OCI-LY7 (cell line): ENCODE measurements at regions not wholly inside any gene's neighbourhood (a gene's known extent, or its start where the extent isn't known, plus 50 kb on each side); places are given as distances from the start of the nearest gene placed in this dataset.

Experiments used
- BruUV-seq: library from RNA; stranded (reverse); fragments of 400-500 nt; replicated peaks from 2 replicates; lab custom pipeline; 2021; lab: Mats Ljungman, UMichigan
- CTCF ChIA-PET: fragments of 300-600 bp; sonication (Branson Sonifier 250); formaldehyde crosslinking; loops from one replicate; lab custom pipeline; 2022; ENCODE audit warnings: antibody characterized with exemption; ENCODE audit not compliant: unreplicated experiment; lab: Charles Lee
- POLR2A ChIA-PET: fragments of 300-600 bp; sonication (Branson Sonifier 250); formaldehyde crosslinking; loops from one replicate; lab custom pipeline; 2022; ENCODE audit warnings: antibody characterized with exemption; lab: Charles Lee
- DNase-seq: peaks from one replicate; pipeline ENCODE4 v3.0.0-alpha.2; 2015; ENCODE audit warnings: low spot score
- H2AFZ ChIP-seq: fragments of 200-600 bp; sonication (generic), shearing (Covaris generic); 2 replicates; pipeline ENCODE4 v1.6.1; 2014; ENCODE audit warnings: mild to moderate bottlenecking, antibody characterized with exemption, low read length, moderate library complexity
- H3K27ac ChIP-seq: fragments of 200-600 bp; sonication (generic); 2 replicates; pipeline ENCODE4 v1.5.1; 2014; ENCODE audit warnings: mixed run types, low read depth, mild to moderate bottlenecking, moderate library complexity, low read length, inconsistent platforms; ENCODE audit not compliant: poor library complexity, severe bottlenecking
- H3K36me3 ChIP-seq: fragments of 200-600 bp; sonication (generic); 2 replicates; pipeline ENCODE4 v1.6.1; 2014; ENCODE audit warnings: mild to moderate bottlenecking, antibody characterized with exemption, low read length, moderate library complexity, mixed read lengths; ENCODE audit not compliant: insufficient read depth
- H3K4me1 ChIP-seq: fragments of 200-600 bp; sonication (generic); 2 replicates; pipeline ENCODE4 v1.5.1; 2014; ENCODE audit warnings: mild to moderate bottlenecking, low read length; ENCODE audit not compliant: insufficient read depth, poor library complexity, severe bottlenecking
- H3K4me2 ChIP-seq: fragments of 200-600 bp; sonication (generic); 2 replicates; pipeline ENCODE4 v1.6.1; 2014; ENCODE audit warnings: mild to moderate bottlenecking, low read length
- H3K4me3 ChIP-seq: fragments of 200-600 bp; sonication (generic); 2 replicates; pipeline ENCODE4 v1.5.1; 2014; ENCODE audit warnings: mild to moderate bottlenecking, low read depth, low read length; ENCODE audit not compliant: poor library complexity, severe bottlenecking
- H3K79me2 ChIP-seq: fragments of 200-600 bp; sonication (generic); 2 replicates; pipeline ENCODE4 v1.6.1; 2016; ENCODE audit warnings: low read depth, mild to moderate bottlenecking, low read length, moderate library complexity, mixed read lengths; ENCODE audit not compliant: insufficient read depth
- H3K9me2 ChIP-seq: fragments of 200-600 bp; sonication (generic); 2 replicates; pipeline ENCODE4 v1.6.1; 2016; ENCODE audit warnings: mild to moderate bottlenecking, low read length, mixed read lengths; ENCODE audit not compliant: insufficient read depth
- H3K9me3 ChIP-seq: fragments of 200-600 bp; sonication (generic); 2 replicates; pipeline ENCODE4 v1.6.1; 2014; ENCODE audit warnings: mild to moderate bottlenecking, mixed run types, low read length, mixed read lengths
- H4K20me1 ChIP-seq: fragments of 200-600 bp; sonication (generic); 2 replicates; pipeline ENCODE4 v1.6.1; 2014; ENCODE audit warnings: mild to moderate bottlenecking, antibody characterized with exemption, low read length, moderate library complexity, mixed read lengths; ENCODE audit not compliant: insufficient read depth
- EZH2phosphoT487 ChIP-seq: fragments of 200-600 bp; sonication (generic); IDR thresholded peaks from 2 replicates; pipeline ENCODE4 v1.6.1; 2018; ENCODE audit warnings: low read depth, borderline replicate concordance, mild to moderate bottlenecking, mixed run types, antibody characterized with exemption, low read length, moderate library complexity, mixed read lengths
- intact Hi-C: fragments of 100-400 bp; cut with micrococcal nuclease; formaldehyde crosslinking; loops from one replicate; pipeline ENCODE4 v1.10.0; 2022; ENCODE audit not compliant: unreplicated experiment
- TF ChIP-seq, protein P1 (sequence below): fragments of 200-600 bp; sonication (generic); conservative IDR thresholded peaks from 2 replicates; pipeline ENCODE4 v1.5.1; 2014; ENCODE audit warnings: mild to moderate bottlenecking, antibody characterized with exemption, low read length, moderate library complexity, mixed read lengths

DNA sequence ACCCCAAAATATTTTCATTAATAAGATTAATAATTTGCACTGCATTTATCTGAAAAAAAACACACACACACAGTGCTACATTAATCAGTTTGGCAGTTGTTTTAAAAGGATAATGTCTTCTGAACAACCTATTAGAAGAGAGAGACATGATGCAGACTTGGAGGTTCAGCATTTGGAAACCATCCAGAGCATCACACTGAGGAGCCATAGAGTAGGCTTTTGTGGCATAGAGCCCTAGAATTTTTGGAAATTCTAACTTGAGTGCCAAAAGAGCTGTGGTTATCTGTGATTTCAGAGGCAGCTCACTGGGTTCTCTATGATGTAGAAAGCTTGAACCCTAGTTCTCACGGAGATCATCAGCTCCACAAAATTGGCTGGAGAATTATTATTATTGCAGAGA is 90.2 kb downstream of the RFC3 start:
- ChIA-PET POLR2A (interaction anchor here (0.7 kb wide), 1 partner anchor 1069 kb away, joined by 3 read pairs; no protein-coding TSS in a partner anchor), CTCF (no interaction called here)
- Histone ChIP-seq H3K9me3 (no peaks in the 10 kb centered on the region), H3K9me2 (no peaks in the 10 kb centered on the region), H3K27ac (no peak overlapping the region), H2AFZ (no peak overlapping the region), H3K4me3 (no peak overlapping the region), H3K4me2 (no peak overlapping the region), H3K4me1 (no peaks in the 10 kb centered on the region), H3K79me2 (no peaks in the 10 kb centered on the region), H4K20me1 (no peaks in the 10 kb centered on the region), H3K36me3 (no peaks in the 10 kb centered on the region; the same call in 1 of the 2 replicates)
- no TSS peak for BruUV-seq
- DNase-seq = no peak
- intact Hi-C loops = no loop called here
- TF ChIP-seq EZH2phosphoT487 = no peak
- TF ChIP-seq, protein P1, sequence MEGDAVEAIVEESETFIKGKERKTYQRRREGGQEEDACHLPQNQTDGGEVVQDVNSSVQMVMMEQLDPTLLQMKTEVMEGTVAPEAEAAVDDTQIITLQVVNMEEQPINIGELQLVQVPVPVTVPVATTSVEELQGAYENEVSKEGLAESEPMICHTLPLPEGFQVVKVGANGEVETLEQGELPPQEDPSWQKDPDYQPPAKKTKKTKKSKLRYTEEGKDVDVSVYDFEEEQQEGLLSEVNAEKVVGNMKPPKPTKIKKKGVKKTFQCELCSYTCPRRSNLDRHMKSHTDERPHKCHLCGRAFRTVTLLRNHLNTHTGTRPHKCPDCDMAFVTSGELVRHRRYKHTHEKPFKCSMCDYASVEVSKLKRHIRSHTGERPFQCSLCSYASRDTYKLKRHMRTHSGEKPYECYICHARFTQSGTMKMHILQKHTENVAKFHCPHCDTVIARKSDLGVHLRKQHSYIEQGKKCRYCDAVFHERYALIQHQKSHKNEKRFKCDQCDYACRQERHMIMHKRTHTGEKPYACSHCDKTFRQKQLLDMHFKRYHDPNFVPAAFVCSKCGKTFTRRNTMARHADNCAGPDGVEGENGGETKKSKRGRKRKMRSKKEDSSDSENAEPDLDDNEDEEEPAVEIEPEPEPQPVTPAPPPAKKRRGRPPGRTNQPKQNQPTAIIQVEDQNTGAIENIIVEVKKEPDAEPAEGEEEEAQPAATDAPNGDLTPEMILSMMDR = no peak

DNA sequence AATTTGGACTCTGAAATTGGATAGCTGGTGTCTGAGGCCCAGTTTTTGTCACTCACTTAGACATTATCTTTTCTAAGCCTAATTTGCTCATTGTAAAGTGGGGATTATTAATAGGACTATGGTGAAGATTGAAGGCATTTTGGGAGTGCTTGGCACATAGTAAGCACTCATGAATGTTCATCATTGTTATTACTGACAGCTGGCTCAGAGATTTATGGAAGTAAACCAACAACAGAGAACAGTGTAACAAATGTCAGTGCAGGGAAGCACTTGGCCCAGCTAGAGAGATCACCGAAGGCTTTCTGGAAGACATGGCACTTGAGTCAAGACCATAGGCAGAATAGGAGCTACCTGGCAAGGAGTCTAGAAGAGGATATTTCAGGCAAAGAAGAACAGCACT is 92.3 kb downstream of the RFC3 start:
- intact Hi-C loops = no loop called here
- Histone ChIP-seq H3K4me2 (no peak overlapping the region), H3K9me2 (no peaks in the 10 kb centered on the region; the same call in 1 of the 2 replicates), H3K4me1 (no peaks in the 10 kb centered on the region), H3K36me3 (no peaks in the 10 kb centered on the region; the same call in 1 of the 2 replicates), H4K20me1 (no peaks in the 10 kb centered on the region), H3K27ac (no peak overlapping the region), H3K4me3 (no peak overlapping the region), H3K79me2 (no peaks in the 10 kb centered on the region), H2AFZ (no peak overlapping the region), H3K9me3 (no peaks in the 10 kb centered on the region)
- TF ChIP-seq, protein P1 = no peak
- no peak for TF ChIP-seq EZH2phosphoT487
- BruUV-seq = no TSS peak
- no peak for DNase-seq
- ChIA-PET POLR2A (interaction anchor here (1.1 to 2.3 kb wide), 2 partner anchors 13 to 259 kb away, joined by 3 to 6 read pairs; no protein-coding TSS in a partner anchor), CTCF (interaction anchor here (0.5 kb wide), 1 partner anchor 42 kb away, joined by 3 read pairs; no protein-coding TSS in a partner anchor)

DNA sequence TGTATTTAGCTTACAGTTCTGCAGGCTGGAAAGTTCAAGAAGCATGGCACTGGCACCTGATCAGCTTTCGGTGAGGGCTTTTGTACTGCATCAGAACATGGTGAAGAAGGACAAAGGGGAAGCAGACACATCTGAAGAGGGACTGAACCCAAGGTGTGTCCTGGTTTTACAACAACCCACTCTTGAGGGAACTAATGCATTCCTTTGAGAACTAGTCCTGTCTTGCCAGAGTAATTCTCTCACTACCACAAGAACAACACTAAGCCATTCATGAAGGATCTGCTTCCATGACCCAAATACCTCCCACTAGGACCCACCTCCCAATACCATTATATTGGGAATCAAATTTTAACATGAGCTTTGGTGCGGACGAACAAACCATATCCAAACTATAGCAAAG is 93.6 kb downstream of the RFC3 start:
- Histone ChIP-seq H4K20me1 (no peaks in the 10 kb centered on the region), H3K9me3 (no peaks in the 10 kb centered on the region), H2AFZ (no peak overlapping the region), H3K4me1 (no peaks in the 10 kb centered on the region), H3K36me3 (no peaks in the 10 kb centered on the region; the same call in 1 of the 2 replicates), H3K27ac (no peak overlapping the region), H3K4me2 (no peak overlapping the region), H3K9me2 (no peaks in the 10 kb centered on the region; the same call in 1 of the 2 replicates), H3K79me2 (no peaks in the 10 kb centered on the region), H3K4me3 (no peak overlapping the region)
- POLR2A ChIA-PET = interaction anchor here (0.9 to 2.3 kb wide), 3 partner anchors 12 to 27 kb away, joined by 3 to 6 read pairs (median 3); no protein-coding TSS in a partner anchor
- BruUV-seq = no TSS peak
- intact Hi-C loops = no loop called here
- CTCF ChIA-PET = no interaction called here
- no peak for DNase-seq
- TF ChIP-seq, protein P1 = no peak
- TF ChIP-seq EZH2phosphoT487 = no peak
